H9 (cell line): ENCODE measurements at regions not wholly inside any gene's neighbourhood (a gene's known extent, or its start where the extent isn't known, plus 50 kb on each side); places are given as distances from the start of the nearest gene placed in this dataset.

Source experiments
- DNase-seq: peaks from one replicate; pipeline ENCODE4 v3.0.0-alpha.2; 2017
- H2AFZ ChIP-seq: one replicate; pipeline ENCODE4 v1.6.1; 2013; ENCODE audit warnings: mild to moderate bottlenecking, low read length, control low read depth, moderate library complexity
- H2AK5ac ChIP-seq: 2 replicates; pipeline ENCODE4 v1.6.1; 2013; ENCODE audit warnings: low read length, control low read depth, mixed read lengths; ENCODE audit not compliant: insufficient read length
- H2BK120ac ChIP-seq: one replicate; pipeline ENCODE4 v1.6.1; 2013; ENCODE audit warnings: low read depth, mild to moderate bottlenecking, low read length, control low read depth, inconsistent platforms; ENCODE audit not compliant: poor library complexity, severe bottlenecking
- H2BK12ac ChIP-seq: 2 replicates; pipeline ENCODE4 v1.6.1; 2013; ENCODE audit warnings: low read length, control low read depth, mixed read lengths, low read depth; ENCODE audit not compliant: insufficient read length
- H2BK15ac ChIP-seq: 2 replicates; pipeline ENCODE4 v1.6.1; 2013; ENCODE audit warnings: low read depth, low read length, control low read depth
- H2BK20ac ChIP-seq: one replicate; pipeline ENCODE4 v1.6.1; 2013; ENCODE audit warnings: low read depth, mild to moderate bottlenecking, low read length, control low read depth, inconsistent platforms; ENCODE audit not compliant: poor library complexity, severe bottlenecking
- H2BK5ac ChIP-seq: 2 replicates; pipeline ENCODE4 v1.6.1; 2013; ENCODE audit warnings: low read length, control low read depth, mixed read lengths; ENCODE audit not compliant: insufficient read length
- H3K14ac ChIP-seq: 2 replicates; pipeline ENCODE4 v1.6.1; 2013; ENCODE audit warnings: low read length, control low read depth; ENCODE audit not compliant: insufficient read depth
- H3K18ac ChIP-seq: 2 replicates; pipeline ENCODE4 v1.6.1; 2013; ENCODE audit warnings: low read depth, mild to moderate bottlenecking, mixed read lengths, low read length, control low read depth; ENCODE audit not compliant: insufficient read length
- H3K23ac ChIP-seq: 2 replicates; pipeline ENCODE4 v1.6.1; 2013; ENCODE audit warnings: low read length, control low read depth, mixed read lengths, low read depth; ENCODE audit not compliant: insufficient read length
- H3K23me2 ChIP-seq: 2 replicates; pipeline ENCODE4 v1.6.1; 2013; ENCODE audit warnings: low read depth, mild to moderate bottlenecking, mixed read lengths, low read length, control low read depth; ENCODE audit not compliant: insufficient read length, poor library complexity, severe bottlenecking
- H3K27ac ChIP-seq: 2 replicates; pipeline ENCODE4 v1.5.1; 2013; ENCODE audit warnings: low read length, control low read depth, mixed read lengths, low read depth; ENCODE audit not compliant: insufficient read length
- H3K27me3 ChIP-seq: 2 replicates; pipeline ENCODE4 v1.6.1; 2013; ENCODE audit warnings: low read length, control low read depth, inconsistent platforms; ENCODE audit not compliant: insufficient read depth
- H3K4ac ChIP-seq: 2 replicates; pipeline ENCODE4 v1.6.1; 2013; ENCODE audit warnings: low read depth, mild to moderate bottlenecking, control low read depth, inconsistent platforms, low read length, moderate library complexity
- H3K4me1 ChIP-seq: 2 replicates; pipeline ENCODE4 v1.6.1; 2013; ENCODE audit warnings: low read length, control low read depth, inconsistent platforms; ENCODE audit not compliant: insufficient read depth
- H3K4me2 ChIP-seq: 2 replicates; pipeline ENCODE4 v1.6.1; 2013; ENCODE audit warnings: low read length, control low read depth, mixed read lengths; ENCODE audit not compliant: insufficient read length, insufficient read depth
- H3K56ac ChIP-seq: 2 replicates; pipeline ENCODE4 v1.6.1; 2013; ENCODE audit warnings: low read depth, mild to moderate bottlenecking, mixed read lengths, low read length, control low read depth; ENCODE audit not compliant: insufficient read length
- H3K79me1 ChIP-seq: 2 replicates; pipeline ENCODE4 v1.6.1; 2013; ENCODE audit warnings: low read depth, mild to moderate bottlenecking, moderate library complexity, low read length, control low read depth, inconsistent platforms; ENCODE audit not compliant: insufficient read depth, poor library complexity, severe bottlenecking
- H3K79me2 ChIP-seq: 2 replicates; pipeline ENCODE4 v1.6.1; 2013; ENCODE audit warnings: low read length, control low read depth, inconsistent platforms; ENCODE audit not compliant: insufficient read depth
- H3K9ac ChIP-seq: 2 replicates; pipeline ENCODE4 v1.6.1; 2013; ENCODE audit warnings: low read length, control low read depth, mixed read lengths; ENCODE audit not compliant: insufficient read length; ENCODE audit errors: extremely low read depth
- H3K9me3 ChIP-seq: one replicate; pipeline ENCODE4 v1.6.1; 2013; ENCODE audit warnings: low read depth, low read length, inconsistent platforms; ENCODE audit not compliant: control insufficient read depth
- H3T11ph ChIP-seq: one replicate; pipeline ENCODE4 v1.6.1; 2013; ENCODE audit warnings: mild to moderate bottlenecking, low read length, control low read depth, inconsistent platforms
- H4K20me1 ChIP-seq: one replicate; pipeline ENCODE4 v1.6.1; 2013; ENCODE audit not compliant: control insufficient read depth, insufficient read length, insufficient read depth
- H4K5ac ChIP-seq: 2 replicates; pipeline ENCODE4 v1.6.1; 2013; ENCODE audit warnings: low read depth, mild to moderate bottlenecking, mixed read lengths, low read length, control low read depth; ENCODE audit not compliant: insufficient read length
- H4K8ac ChIP-seq: replicated peaks from 2 replicates; pipeline ENCODE4 v1.6.1; 2013; ENCODE audit warnings: low read length, control low read depth, mixed read lengths, low read depth; ENCODE audit not compliant: insufficient read length
- H4K91ac ChIP-seq: 2 replicates; pipeline ENCODE4 v1.6.1; 2013; ENCODE audit warnings: low read depth, mild to moderate bottlenecking, moderate library complexity, mixed read lengths, low read length, control low read depth; ENCODE audit not compliant: insufficient read length
- H3K27ac Mint-ChIP-seq, 3 experiments: 2 replicates in 2 of 3; 3 replicates in 1 of 3; pipeline ENCODE4 v1.8.0; 2020 to 2021; ENCODE audit warnings: mixed read lengths in 3 of 3, mild to moderate bottlenecking in 1 of 3, moderate library complexity in 1 of 3
- H3K27me3 Mint-ChIP-seq: 2 replicates; pipeline ENCODE4 v1.8.0; 2021; ENCODE audit warnings: low read depth, mild to moderate bottlenecking, moderate library complexity, mixed read lengths
- H3K36me3 Mint-ChIP-seq, 3 experiments: 2 replicates in 2 of 3; 3 replicates in 1 of 3; pipeline ENCODE4 v1.8.0; 2020 to 2021; ENCODE audit warnings: low read depth in 3 of 3, mixed read lengths in 3 of 3; ENCODE audit not compliant: insufficient read depth in 1 of 3
- H3K4me1 Mint-ChIP-seq, 2 experiments: 2 replicates each; pipeline ENCODE4 v1.8.0; 2020; ENCODE audit warnings: mixed read lengths in 2 of 2
- H3K4me3 Mint-ChIP-seq, 2 experiments: 2 replicates in 1 of 2; 3 replicates in 1 of 2; pipeline ENCODE4 v1.8.0; 2020 to 2021; ENCODE audit warnings: mild to moderate bottlenecking in 2 of 2, mixed read lengths in 2 of 2, moderate library complexity in 1 of 2
- H3K9me3 Mint-ChIP-seq, 2 experiments: 2 replicates in 1 of 2; 3 replicates in 1 of 2; pipeline ENCODE4 v1.8.0; 2020; ENCODE audit warnings: mild to moderate bottlenecking in 2 of 2, mixed read lengths in 2 of 2, moderate library complexity in 1 of 2
- WGBS: extraction: QIAGEN DNeasy Blood & Tissue Kit; methylation state at CpG from one replicate; pipeline ENCODE4 v1.1.7; 2013; ENCODE audit warnings: missing lambda C conversion rate, low lambda C conversion rate, mixed read lengths; ENCODE audit not compliant: insufficient read length; ENCODE audit errors: extremely low coverage; 5-methylcytosine and 5-hydroxymethylcytosine counted together
- TF ChIP-seq, protein P1 (sequence below): fragments of 200-600 bp; sonication (generic); conservative IDR thresholded peaks from 3 replicates; pipeline ENCODE4 v1.8.0; 2021; ENCODE audit warnings: antibody characterized with exemption, mild to moderate bottlenecking

DNA sequence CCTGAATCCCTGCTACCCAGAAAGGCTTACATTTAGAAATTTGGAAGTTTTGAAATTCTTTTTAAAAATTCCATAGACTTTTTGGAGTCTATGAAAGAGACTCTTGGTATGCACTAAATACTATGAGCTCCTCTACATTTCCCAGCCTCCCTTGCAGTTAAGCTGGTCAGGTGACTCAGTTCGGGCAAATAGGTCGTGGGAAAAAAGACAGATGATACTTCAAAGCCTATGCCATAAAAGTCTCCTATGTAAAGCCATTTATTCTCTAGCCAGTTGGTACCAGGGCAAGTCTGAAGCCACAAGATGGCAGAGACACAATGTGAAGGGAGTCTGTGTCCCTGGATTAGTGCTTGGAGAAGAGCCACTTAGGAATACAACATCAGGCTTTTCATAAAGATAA lies 101.8 kb downstream of the BOD1 start:
- DNase-seq, result no peak
- Histone ChIP-seq H4K8ac (no peak overlapping the region), H4K5ac (no peak overlapping the region), H2BK15ac (no peak overlapping the region), H3K56ac (no peak overlapping the region), H2AK5ac (no peak overlapping the region), H2AFZ (no peak overlapping the region), H3K18ac (no peak overlapping the region), H3T11ph (no peak overlapping the region), H3K23me2 (no peaks in the 10 kb centered on the region), H3K14ac (no peak overlapping the region), H3K9me3 (no peaks in the 10 kb centered on the region), H2BK20ac (no peak overlapping the region), H3K4me1 (peaks cover 4% of the 10 kb centered on the region; the same call in 1 of the 2 replicates), H3K79me1 (no peaks in the 10 kb centered on the region), H2BK12ac (no peak overlapping the region), H3K27me3 (no peaks in the 10 kb centered on the region), H4K91ac (no peak overlapping the region), H2BK5ac (no peak overlapping the region), H3K27ac (no peak overlapping the region), H3K4ac (no peak overlapping the region), H3K9ac (no peak overlapping the region), H3K23ac (no peak overlapping the region), H3K79me2 (no peaks in the 10 kb centered on the region), H4K20me1 (no peaks in the 10 kb centered on the region), H2BK120ac (no peak overlapping the region), H3K4me2 (no peak overlapping the region)
- Mint-ChIP-seq H3K9me3 (peaks cover 15 to 18% of the 10 kb centered on the region in 2 experiments; a peak in 4 of 5 replicates), H3K4me1 (peaks cover 24 to 32% of the 10 kb centered on the region in 2 experiments), H3K36me3 (peaks cover 0 to 17% (median 6%) of the 10 kb centered on the region in 3 experiments; a peak in 4 of 7 replicates), H3K27ac (no peak overlapping the region), H3K4me3 (no peak overlapping the region), H3K27me3 (no peaks in the 10 kb centered on the region)
- no CpG with 5 or more reads among the region's 2 CpGs for WGBS
- TF ChIP-seq, protein P1, sequence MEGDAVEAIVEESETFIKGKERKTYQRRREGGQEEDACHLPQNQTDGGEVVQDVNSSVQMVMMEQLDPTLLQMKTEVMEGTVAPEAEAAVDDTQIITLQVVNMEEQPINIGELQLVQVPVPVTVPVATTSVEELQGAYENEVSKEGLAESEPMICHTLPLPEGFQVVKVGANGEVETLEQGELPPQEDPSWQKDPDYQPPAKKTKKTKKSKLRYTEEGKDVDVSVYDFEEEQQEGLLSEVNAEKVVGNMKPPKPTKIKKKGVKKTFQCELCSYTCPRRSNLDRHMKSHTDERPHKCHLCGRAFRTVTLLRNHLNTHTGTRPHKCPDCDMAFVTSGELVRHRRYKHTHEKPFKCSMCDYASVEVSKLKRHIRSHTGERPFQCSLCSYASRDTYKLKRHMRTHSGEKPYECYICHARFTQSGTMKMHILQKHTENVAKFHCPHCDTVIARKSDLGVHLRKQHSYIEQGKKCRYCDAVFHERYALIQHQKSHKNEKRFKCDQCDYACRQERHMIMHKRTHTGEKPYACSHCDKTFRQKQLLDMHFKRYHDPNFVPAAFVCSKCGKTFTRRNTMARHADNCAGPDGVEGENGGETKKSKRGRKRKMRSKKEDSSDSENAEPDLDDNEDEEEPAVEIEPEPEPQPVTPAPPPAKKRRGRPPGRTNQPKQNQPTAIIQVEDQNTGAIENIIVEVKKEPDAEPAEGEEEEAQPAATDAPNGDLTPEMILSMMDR, result no peak
